Neuronal stem cell (in vitro differentiated cells): ENCODE measurements at regions not wholly inside any gene's neighbourhood (a gene's known extent, or its start where the extent isn't known, plus 50 kb on each side); places are given as distances from the start of the nearest gene placed in this dataset.

Experiments
- DNase-seq: peaks from one replicate; pipeline ENCODE4 v3.0.0-alpha.2; 2013; ENCODE audit warnings: low spot score
- H2AFZ ChIP-seq: one replicate; pipeline ENCODE4 v1.6.1; 2013; ENCODE audit warnings: mild to moderate bottlenecking, low read length, inconsistent platforms
- H2AK5ac ChIP-seq: 2 replicates; pipeline ENCODE4 v1.6.1; 2013; ENCODE audit warnings: low read depth, mild to moderate bottlenecking, inconsistent platforms, low read length, moderate library complexity, mixed read lengths
- H2BK120ac ChIP-seq: 2 replicates; pipeline ENCODE4 v1.6.1; 2013; ENCODE audit warnings: low read depth, mild to moderate bottlenecking, inconsistent platforms, low read length, moderate library complexity, mixed read lengths
- H2BK12ac ChIP-seq: one replicate; pipeline ENCODE4 v1.6.1; 2013; ENCODE audit warnings: low read length, inconsistent platforms
- H2BK15ac ChIP-seq: 2 replicates; pipeline ENCODE4 v1.6.1; 2013; ENCODE audit warnings: mild to moderate bottlenecking, low read length, inconsistent platforms, mixed read lengths
- H2BK5ac ChIP-seq: one replicate; pipeline ENCODE4 v1.6.1; 2013; ENCODE audit warnings: inconsistent platforms, mild to moderate bottlenecking, low read length, moderate library complexity
- H3K14ac ChIP-seq: one replicate; pipeline ENCODE4 v1.6.1; 2013; ENCODE audit warnings: low read length, inconsistent platforms
- H3K18ac ChIP-seq: 2 replicates; pipeline ENCODE4 v1.6.1; 2013; ENCODE audit warnings: low read length, inconsistent platforms
- H3K23ac ChIP-seq: 2 replicates; pipeline ENCODE4 v1.6.1; 2013; ENCODE audit warnings: low read depth, mild to moderate bottlenecking, mixed read lengths, low read length, inconsistent platforms; ENCODE audit not compliant: poor library complexity
- H3K27ac ChIP-seq: replicated peaks from 3 replicates; pipeline ENCODE4 v1.5.1; 2013; ENCODE audit warnings: low read length, inconsistent platforms
- H3K27me3 ChIP-seq, 3 experiments: 2 replicates each; pipeline ENCODE4 v1.6.1; 2013; ENCODE audit warnings: low read length in 3 of 3, mild to moderate bottlenecking in 2 of 3, inconsistent platforms in 1 of 3, low read depth in 1 of 3, mixed read lengths in 1 of 3, moderate library complexity in 1 of 3; ENCODE audit not compliant: control insufficient read depth in 3 of 3, insufficient read depth in 3 of 3
- H3K36me3 ChIP-seq, 2 donors: replicated peaks in 1 of 2; 2 replicates each; pipeline ENCODE4 v1.6.1; 2013; ENCODE audit warnings: low read length in 2 of 2; ENCODE audit not compliant: control insufficient read depth in 2 of 2, insufficient read depth in 2 of 2
- H3K4ac ChIP-seq: 2 replicates; pipeline ENCODE4 v1.6.1; 2013; ENCODE audit warnings: inconsistent platforms, mild to moderate bottlenecking, low read length, moderate library complexity
- H3K4me1 ChIP-seq, 2 donors: 1 replicate in 1 of 2; 2 replicates in 1 of 2; pipeline ENCODE4 v1.6.1; 2013; ENCODE audit warnings: low read length in 2 of 2, low read depth in 1 of 2; ENCODE audit not compliant: control insufficient read depth in 2 of 2, insufficient read depth in 1 of 2
- H3K4me2 ChIP-seq: one replicate; pipeline ENCODE4 v1.6.1; 2013; ENCODE audit warnings: mild to moderate bottlenecking, low read length, inconsistent platforms; ENCODE audit not compliant: insufficient read depth, poor library complexity, severe bottlenecking
- H3K4me3 ChIP-seq, 2 donors: 2 replicates each; pipeline ENCODE4 v1.5.1; 2013; ENCODE audit warnings: low read length in 2 of 2, mild to moderate bottlenecking in 2 of 2, inconsistent platforms in 1 of 2, moderate library complexity in 1 of 2
- H3K79me1 ChIP-seq: one replicate; pipeline ENCODE4 v1.6.1; 2013; ENCODE audit warnings: low read depth, mild to moderate bottlenecking, inconsistent platforms, low read length, moderate library complexity
- H3K9ac ChIP-seq: one replicate; pipeline ENCODE4 v1.6.1; 2013; ENCODE audit warnings: mild to moderate bottlenecking, low read depth, low read length, inconsistent platforms; ENCODE audit not compliant: poor library complexity
- H3K9me3 ChIP-seq, 2 donors: replicated peaks in 1 of 2; 2 replicates each; pipeline versions ENCODE3 to v1.6.1; 2013; ENCODE audit warnings: low read length in 2 of 2, mild to moderate bottlenecking in 2 of 2, inconsistent platforms in 1 of 2, low read depth in 1 of 2, mixed read lengths in 1 of 2, moderate library complexity in 1 of 2; ENCODE audit not compliant: control insufficient read depth in 2 of 2, insufficient read depth in 1 of 2
- H4K8ac ChIP-seq: one replicate; pipeline ENCODE4 v1.6.1; 2013; ENCODE audit warnings: low read depth, mild to moderate bottlenecking, inconsistent platforms, low read length, moderate library complexity
- H4K91ac ChIP-seq: one replicate; pipeline ENCODE4 v1.6.1; 2013; ENCODE audit warnings: low read length, low read depth, mild to moderate bottlenecking, inconsistent platforms; ENCODE audit not compliant: poor library complexity
- WGBS, 2 donors: extraction: QIAGEN DNeasy Blood & Tissue Kit; methylation state at CpG; one replicate each; pipeline ENCODE4 v1.1.7; 2013; ENCODE audit warnings: missing lambda C conversion rate in 2 of 2, mixed read lengths in 1 of 2; ENCODE audit not compliant: insufficient read length in 2 of 2, insufficient replicate concordance in 1 of 2; ENCODE audit errors: extremely low coverage in 2 of 2; 5-methylcytosine and 5-hydroxymethylcytosine counted together

GRCh38 chr3:111336511-111336910 is 205.5 kb upstream of the CD96 start:
- H2BK5ac ChIP-seq, result no peak overlapping the region
- H3K9ac ChIP-seq, result no peak overlapping the region
- H3K79me1 ChIP-seq, result no peaks in the 10 kb centered on the region
- H3K9me3 ChIP-seq, result peaks cover 0 to 3% of the 10 kb centered on the region in 2 donors
- no peaks in the 10 kb centered on the region for H3K27me3 ChIP-seq
- no peak overlapping the region for H3K27ac ChIP-seq
- H4K8ac ChIP-seq, result no peak overlapping the region
- no peak overlapping the region for H2BK15ac ChIP-seq
- H2AK5ac ChIP-seq, result no peak overlapping the region
- peaks cover 4 to 6% of the 10 kb centered on the region in 2 donors for H3K4me1 ChIP-seq
- no peaks in the 10 kb centered on the region for H3K36me3 ChIP-seq
- no peak overlapping the region for H4K91ac ChIP-seq
- no peak for DNase-seq
- no peak overlapping the region for H2BK12ac ChIP-seq
- WGBS, 2 donors, result no CpG with 5 or more reads among the region's 2 CpGs
- H3K14ac ChIP-seq, result no peak overlapping the region
- no peak overlapping the region for H3K4me2 ChIP-seq
- no peak overlapping the region for H2BK120ac ChIP-seq
- no peak overlapping the region for H3K4ac ChIP-seq
- no peak overlapping the region for H3K4me3 ChIP-seq
- no peak overlapping the region for H2AFZ ChIP-seq
- H3K18ac ChIP-seq, result no peak overlapping the region
- H3K23ac ChIP-seq, result no peak overlapping the region

GRCh38 chr3:111338059-111338698 is 203.8 kb upstream of the CD96 start:
- Histone ChIP-seq H2BK5ac (no peak overlapping the region), H3K4me2 (no peak overlapping the region), H4K91ac (no peak overlapping the region), H2AK5ac (no peak overlapping the region), H4K8ac (no peak overlapping the region), H3K23ac (no peak overlapping the region), H3K27me3 (no peaks in the 10 kb centered on the region), H2AFZ (peak overlapping the region; percentile 28), H3K79me1 (no peaks in the 10 kb centered on the region), H3K4me3 (no peak overlapping the region), H3K36me3 (no peaks in the 10 kb centered on the region), H2BK15ac (no peak overlapping the region), H2BK120ac (no peak overlapping the region), H3K14ac (no peak overlapping the region), H3K4ac (no peak overlapping the region), H3K9me3 (peaks cover 0 to 3% of the 10 kb centered on the region in 2 donors), H3K9ac (no peak overlapping the region), H3K27ac (no peak overlapping the region), H3K18ac (no peak overlapping the region), H2BK12ac (no peak overlapping the region), H3K4me1 (peaks cover 0 to 4% of the 10 kb centered on the region in 2 donors)
- no peak for DNase-seq
- WGBS, 2 donors, result no CpG with 5 or more reads among the region's 4 CpGs

- Histone ChIP-seq H3K4ac (no peak overlapping the region), H4K91ac (no peak overlapping the region), H2AK5ac (no peak overlapping the region), H3K9me3 (peaks cover 0 to 3% of the 10 kb centered on the region in 2 donors), H3K9ac (no peak overlapping the region), H3K4me1 (peaks cover 0 to 4% of the 10 kb centered on the region in 2 donors), H4K8ac (no peak overlapping the region), H3K23ac (no peak overlapping the region), H2BK12ac (no peak overlapping the region), H3K27me3 (no peaks in the 10 kb centered on the region), H3K14ac (no peak overlapping the region), H3K27ac (no peak overlapping the region), H3K4me2 (no peak overlapping the region), H2BK5ac (no peak overlapping the region), H3K4me3 (no peak overlapping the region), H2BK15ac (no peak overlapping the region), H2AFZ (no peak overlapping the region), H3K36me3 (no peaks in the 10 kb centered on the region), H3K18ac (no peak overlapping the region), H2BK120ac (no peak overlapping the region), H3K79me1 (no peaks in the 10 kb centered on the region)
- no peak for DNase-seq
These were observed 203.0 kb upstream of the CD96 start for GRCh38 chr3:111339017-111339416.

- Histone ChIP-seq H2BK15ac (no peak overlapping the region), H3K9ac (no peak overlapping the region), H2BK120ac (no peak overlapping the region), H3K4me2 (no peak overlapping the region), H4K8ac (no peak overlapping the region), H3K14ac (no peak overlapping the region), H3K27ac (no peak overlapping the region), H3K9me3 (peaks cover 0 to 6% of the 10 kb centered on the region in 2 donors), H2BK12ac (no peak overlapping the region), H3K18ac (no peak overlapping the region), H3K23ac (no peak overlapping the region), H2AK5ac (no peak overlapping the region), H2BK5ac (no peak overlapping the region), H3K4me1 (no peaks in the 10 kb centered on the region), H2AFZ (no peak overlapping the region), H3K4ac (no peak overlapping the region), H3K36me3 (no peaks in the 10 kb centered on the region), H3K4me3 (no peak overlapping the region), H3K27me3 (no peaks in the 10 kb centered on the region), H3K79me1 (no peaks in the 10 kb centered on the region), H4K91ac (no peak overlapping the region)
- no CpG with 5 or more reads among the region's 1 CpG for WGBS, 2 donors
- no peak for DNase-seq
These were observed 190.7 kb upstream of the CD96 start for GRCh38 chr3:111351334-111351733.
